Central memory CD8-positive, alpha-beta T cell (primary cell): ENCODE measurements at regions not wholly inside any gene's neighbourhood (a gene's known extent, or its start where the extent isn't known, plus 50 kb on each side); places are given as distances from the start of the nearest gene placed in this dataset.

Experiments used
- ATAC-seq: fragments of 150-1000 bp; cut with Tn5 transposase; replicated peaks from 2 replicates; pipeline ENCODE4 v1.10.0; 2022; ENCODE audit warnings: mild to moderate bottlenecking, moderate FRiP score, moderate number of reproducible peaks; ENCODE audit not compliant: poor library complexity, severe bottlenecking; ENCODE audit errors: extremely low read depth
- DNase-seq, 2 donors: peaks; one replicate each; pipeline ENCODE4 v3.0.0; 2021; ENCODE audit warnings: low spot score in 2 of 2
- H3K27ac Mint-ChIP-seq: one replicate; pipeline ENCODE4 v1.8.0; 2022; ENCODE audit warnings: low read depth, mild to moderate bottlenecking, moderate library complexity, mixed read lengths
- H3K27me3 Mint-ChIP-seq: one replicate; pipeline ENCODE4 v1.8.0; 2022; ENCODE audit warnings: mixed read lengths
- H3K36me3 Mint-ChIP-seq: one replicate; pipeline ENCODE4 v1.8.0; 2022; ENCODE audit warnings: mild to moderate bottlenecking, moderate library complexity, mixed read lengths; ENCODE audit not compliant: insufficient read depth
- H3K4me1 Mint-ChIP-seq: one replicate; pipeline ENCODE4 v1.8.0; 2022; ENCODE audit warnings: mixed read lengths
- H3K4me3 Mint-ChIP-seq: one replicate; pipeline ENCODE4 v1.8.0; 2022; ENCODE audit warnings: mild to moderate bottlenecking, moderate library complexity, mixed read lengths
- H3K9me3 Mint-ChIP-seq: one replicate; pipeline ENCODE4 v1.8.0; 2022; ENCODE audit warnings: mixed read lengths

- Mint-ChIP-seq H3K4me1 (peaks cover 20% of the 10 kb centered on the region), H3K27me3 (peaks cover 12% of the 10 kb centered on the region), H3K9me3 (no peaks in the 10 kb centered on the region), H3K27ac (no peak overlapping the region), H3K36me3 (no peaks in the 10 kb centered on the region), H3K4me3 (no peak overlapping the region)
- ATAC-seq (no peak), DNase-seq (no peak)
These were observed 50.6 kb upstream of the RNF152 start for GRCh38 chr18:61943175-61943964.
